ENCODE measurements at regions not wholly inside any gene's neighbourhood (a gene's known extent, or its start where the extent isn't known, plus 50 kb on each side); places are given as distances from the start of the nearest gene placed in this dataset.

GRCh38 chr2:61722318-61722717 lies 131.5 kb downstream of the FAM161A start:
- DNase-seq (ENCODE audit: low spot score), result no peak

- DNase-seq (ENCODE audit: low spot score), result no peak
Observed at GRCh38 chr2:61721382-61721781, 132.5 kb downstream of the FAM161A start.

GRCh38 chr2:61720911-61721310 lies 132.9 kb downstream of the FAM161A start:
- DNase-seq (ENCODE audit: low spot score), result no peak

- no peak for DNase-seq (ENCODE audit: low spot score)
Observed at GRCh38 chr2:61718965-61719364, 134.9 kb downstream of the FAM161A start.

GRCh38 chr2:61715506-61715905 lies 138.4 kb downstream of the FAM161A start:
- no peak for DNase-seq (ENCODE audit: low spot score)

GRCh38 chr2:61714210-61714609 lies 139.7 kb downstream of the FAM161A start:
- no peak for DNase-seq (ENCODE audit: low spot score)

GRCh38 chr2:61713457-61713856 lies 140.4 kb downstream of the FAM161A start:
- DNase-seq (ENCODE audit: low spot score), result no peak

GRCh38 chr2:61712060-61712459 lies 141.8 kb downstream of the FAM161A start:
- no peak for DNase-seq (ENCODE audit: low spot score)

GRCh38 chr2:61710711-61711110 lies 143.1 kb downstream of the FAM161A start:
- no peak for DNase-seq (ENCODE audit: low spot score)

- no peak for DNase-seq (ENCODE audit: low spot score)
Observed at GRCh38 chr2:61707984-61708852, 145.6 kb downstream of the FAM161A start.

GRCh38 chr2:61705625-61706024 lies 148.2 kb downstream of the FAM161A start:
- no peak for DNase-seq (ENCODE audit: low spot score)

- no peak for DNase-seq (ENCODE audit: low spot score)
Observed at GRCh38 chr2:61704364-61704763, 149.5 kb downstream of the FAM161A start.

- no peak for DNase-seq (ENCODE audit: low spot score)
Observed at GRCh38 chr2:61702088-61702467, 151.8 kb downstream of the FAM161A start.

GRCh38 chr2:61700464-61700863 lies 153.4 kb downstream of the FAM161A start:
- DNase-seq (ENCODE audit: low spot score), result no peak

GRCh38 chr2:61694312-61695274 lies 156.4 kb upstream of the XPO1 start:
- DNase-seq (ENCODE audit: low spot score), result peak; percentile 96

GRCh38 chr2:61693744-61694143 lies 155.6 kb upstream of the XPO1 start:
- DNase-seq (ENCODE audit: low spot score), result no peak

GRCh38 chr2:61690078-61690596 lies 152.0 kb upstream of the XPO1 start:
- DNase-seq (ENCODE audit: low spot score), result no peak

GRCh38 chr2:61689568-61689967 lies 151.4 kb upstream of the XPO1 start:
- no peak for DNase-seq (ENCODE audit: low spot score)

GRCh38 chr2:61688369-61689334 lies 150.5 kb upstream of the XPO1 start:
- DNase-seq (ENCODE audit: low spot score), result no peak

GRCh38 chr2:61679096-61679495 lies 140.9 kb upstream of the XPO1 start:
- DNase-seq (ENCODE audit: low spot score), result no peak

GRCh38 chr2:61677942-61678341 lies 139.8 kb upstream of the XPO1 start:
- no peak for DNase-seq (ENCODE audit: low spot score)

Measured in ureter (tissue), 1 donor.